GM13976 (cell line): ENCODE measurements at regions not wholly inside any gene's neighbourhood (a gene's known extent, or its start where the extent isn't known, plus 50 kb on each side); places are given as distances from the start of the nearest gene placed in this dataset.

Experiments used
- DNase-seq: peaks from one replicate; pipeline ENCODE4 v3.0.0; 2012; ENCODE audit warnings: low spot score
- in situ Hi-C: fragments of 300-500 bp; cut with MboI; formaldehyde crosslinking; loops from one replicate; pipeline ENCODE4 v1.12.0; 2022; ENCODE audit warnings: low sequenced_read_pairs, mixed read lengths, inconsistent platforms; ENCODE audit not compliant: unreplicated experiment
- TF ChIP-seq, protein P1 (sequence below): IDR thresholded peaks from 2 replicates; pipeline ENCODE4 v1.5.1; 2012; ENCODE audit warnings: borderline replicate concordance, mild to moderate bottlenecking; ENCODE audit not compliant: insufficient read depth; ENCODE audit errors: extremely low read depth, missing control alignments, control extremely low read depth

DNA sequence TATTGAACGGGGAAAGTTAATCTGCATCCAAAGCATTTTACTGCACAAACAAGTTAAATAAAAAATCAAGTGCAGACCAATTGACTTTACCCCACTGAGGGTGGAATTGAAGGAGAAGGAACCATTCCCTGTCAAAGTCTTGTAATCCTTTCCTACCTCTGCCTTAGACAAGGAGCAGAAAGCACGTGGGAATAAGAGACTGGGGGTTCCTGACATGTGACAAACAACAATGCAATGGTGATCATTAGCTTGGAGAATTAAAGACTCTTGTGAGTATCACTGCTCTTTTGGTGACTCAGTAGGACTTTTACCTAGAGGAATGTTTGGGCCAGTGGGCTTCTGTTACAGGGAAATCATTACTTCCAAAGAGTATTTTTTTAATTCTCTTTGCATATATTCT lies 779.5 kb downstream of the TLR4 start:
- no peak for DNase-seq
- TF ChIP-seq, protein P1, sequence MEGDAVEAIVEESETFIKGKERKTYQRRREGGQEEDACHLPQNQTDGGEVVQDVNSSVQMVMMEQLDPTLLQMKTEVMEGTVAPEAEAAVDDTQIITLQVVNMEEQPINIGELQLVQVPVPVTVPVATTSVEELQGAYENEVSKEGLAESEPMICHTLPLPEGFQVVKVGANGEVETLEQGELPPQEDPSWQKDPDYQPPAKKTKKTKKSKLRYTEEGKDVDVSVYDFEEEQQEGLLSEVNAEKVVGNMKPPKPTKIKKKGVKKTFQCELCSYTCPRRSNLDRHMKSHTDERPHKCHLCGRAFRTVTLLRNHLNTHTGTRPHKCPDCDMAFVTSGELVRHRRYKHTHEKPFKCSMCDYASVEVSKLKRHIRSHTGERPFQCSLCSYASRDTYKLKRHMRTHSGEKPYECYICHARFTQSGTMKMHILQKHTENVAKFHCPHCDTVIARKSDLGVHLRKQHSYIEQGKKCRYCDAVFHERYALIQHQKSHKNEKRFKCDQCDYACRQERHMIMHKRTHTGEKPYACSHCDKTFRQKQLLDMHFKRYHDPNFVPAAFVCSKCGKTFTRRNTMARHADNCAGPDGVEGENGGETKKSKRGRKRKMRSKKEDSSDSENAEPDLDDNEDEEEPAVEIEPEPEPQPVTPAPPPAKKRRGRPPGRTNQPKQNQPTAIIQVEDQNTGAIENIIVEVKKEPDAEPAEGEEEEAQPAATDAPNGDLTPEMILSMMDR, result no peak
- in situ Hi-C loops, result no loop called here

DNA sequence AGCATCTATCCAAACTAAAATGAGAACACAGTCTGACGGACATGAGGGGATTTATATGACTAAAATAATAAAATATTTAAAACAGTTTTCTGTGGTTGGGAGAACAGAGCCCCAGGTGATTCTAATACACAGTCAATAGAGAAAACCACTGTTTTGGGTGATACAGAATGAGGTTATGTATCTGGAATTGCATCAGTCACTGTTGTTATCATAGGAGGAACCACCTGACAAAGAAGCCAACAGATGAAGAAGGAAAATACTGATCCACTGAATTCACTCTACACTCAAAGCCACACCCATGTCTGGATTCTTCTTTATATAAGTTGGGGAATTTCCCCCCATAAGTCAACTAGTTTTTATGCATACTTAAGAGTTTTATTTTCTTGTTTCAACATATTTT lies 799.0 kb downstream of the TLR4 start:
- no peak for DNase-seq
- in situ Hi-C loops, result no loop called here
- TF ChIP-seq, protein P1, result no peak

DNA sequence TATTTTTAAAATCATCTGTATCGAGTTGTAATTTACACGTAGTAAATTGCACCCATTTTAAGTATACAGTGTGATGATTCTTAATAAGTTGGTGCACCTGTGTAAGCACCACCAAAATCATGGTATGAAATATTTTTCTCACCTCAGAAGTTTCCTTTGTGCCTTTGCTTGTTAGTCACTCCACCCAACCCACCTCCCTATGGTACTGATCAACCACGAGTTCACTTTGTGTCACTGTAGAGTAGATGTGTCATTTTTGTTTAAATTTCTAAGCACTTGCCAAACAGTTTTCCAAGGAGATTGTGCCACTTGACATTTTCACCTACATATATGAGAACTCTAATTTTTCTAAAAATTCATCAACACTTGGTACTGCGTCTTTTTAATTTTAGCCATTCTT lies 806.5 kb downstream of the TLR4 start:
- DNase-seq, result no peak
- in situ Hi-C loops, result no loop called here
- TF ChIP-seq, protein P1, result no peak

DNA sequence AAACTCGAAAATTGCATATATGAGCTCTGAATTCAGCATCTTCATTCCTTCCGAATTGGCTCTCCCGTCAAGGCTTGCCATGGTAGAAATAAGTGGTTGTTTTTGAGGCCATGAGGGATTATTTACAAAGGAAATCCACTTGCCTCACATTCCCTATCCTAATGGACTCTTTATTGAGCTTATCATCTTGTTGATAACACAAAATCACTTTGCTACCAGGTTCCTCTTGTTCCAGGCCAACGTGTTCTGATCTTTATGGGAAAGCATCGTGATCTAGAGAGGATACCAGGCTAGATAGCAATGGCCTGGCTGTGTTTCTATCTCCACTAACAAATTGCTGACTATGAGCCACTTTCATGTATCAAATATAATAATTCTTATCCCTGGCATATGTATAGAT lies 811.7 kb downstream of the TLR4 start:
- TF ChIP-seq, protein P1, result no peak

DNA sequence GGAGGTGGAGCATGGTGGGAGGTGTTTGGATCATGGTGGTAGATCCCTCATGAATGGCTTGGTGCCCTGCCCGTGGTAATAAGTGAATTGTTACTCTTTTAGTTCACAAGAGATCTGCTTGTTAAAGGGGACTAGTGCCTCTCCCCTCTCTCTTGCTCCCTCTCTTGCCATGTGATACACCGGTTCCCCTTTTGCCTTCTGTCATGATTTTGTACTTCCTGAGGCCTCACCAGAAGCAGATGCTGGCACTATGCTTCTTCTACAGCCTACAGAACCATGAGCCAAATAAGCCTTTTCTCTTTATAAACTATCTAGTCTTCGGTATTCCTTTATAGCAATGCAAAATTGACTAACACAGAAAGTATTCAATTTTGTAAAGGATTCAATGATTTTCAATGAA lies 817.1 kb downstream of the TLR4 start:
- no peak for DNase-seq
- TF ChIP-seq, protein P1, result no peak
- in situ Hi-C loops, result no loop called here

More for the DNA sequence above, 811.7 kb downstream of the TLR4 start:
- DNase-seq, result no peak
- in situ Hi-C loops, result no loop called here

DNA sequence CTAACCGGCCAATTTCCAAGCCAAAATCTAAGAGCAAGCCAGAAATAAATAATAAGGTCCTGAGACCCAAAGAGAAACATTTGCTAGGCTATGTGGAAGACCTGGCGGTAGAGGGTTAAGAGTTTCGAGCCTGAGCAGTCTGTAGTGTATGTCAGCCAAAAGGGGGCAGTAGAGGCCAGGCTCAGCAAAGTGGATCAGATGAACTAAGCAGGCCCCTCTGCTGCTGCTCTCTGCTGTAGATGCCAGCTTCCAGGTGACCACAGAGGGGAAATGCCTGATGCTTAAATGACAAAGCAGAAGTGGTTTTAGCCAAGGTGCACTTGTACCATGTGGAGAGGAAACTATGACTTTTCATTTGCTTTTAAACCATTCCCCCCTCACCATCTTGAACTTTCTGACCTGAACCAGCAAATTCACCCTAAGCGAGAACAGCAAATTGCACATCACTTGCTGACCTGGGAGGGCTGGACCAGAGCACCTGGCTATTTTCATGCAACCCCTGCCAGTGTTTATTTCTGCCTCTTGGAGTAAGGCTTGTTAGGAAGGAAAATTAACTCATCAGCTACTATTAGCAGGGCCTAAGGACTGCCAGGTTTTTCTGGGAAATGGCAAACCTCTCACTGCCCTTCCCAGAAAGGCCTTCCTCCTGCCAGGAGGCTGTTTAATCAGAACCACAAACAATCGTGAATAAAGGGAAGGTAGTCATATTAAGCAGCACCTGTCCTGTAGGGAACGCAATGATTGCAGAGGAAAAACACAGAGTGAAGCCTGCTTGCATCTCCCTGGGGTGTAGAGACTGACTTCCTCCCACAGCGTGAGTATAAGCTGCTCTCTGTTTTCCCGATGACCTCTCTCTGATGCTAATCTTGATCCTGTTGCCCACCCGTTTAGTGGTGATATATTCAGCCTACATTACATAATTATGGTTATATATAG lies 818.2 kb downstream of the TLR4 start:
- peak; percentile 35 for DNase-seq
- TF ChIP-seq, protein P1, result peak; percentile 76
- in situ Hi-C loops, result no loop called here
